Lower lobe of right lung (tissue), 2 donors: ENCODE measurements at regions not wholly inside any gene's neighbourhood (a gene's known extent, or its start where the extent isn't known, plus 50 kb on each side); places are given as distances from the start of the nearest gene placed in this dataset.

ENCODE experiments used
- ATAC-seq, 2 donors: fragments of 200-7000 bp; cut with Tn5 transposase; one replicate each; pipeline ENCODE4 v1.9.1; 2020 to 2022; ENCODE audit warnings: mild to moderate bottlenecking in 2 of 2, moderate library complexity in 2 of 2
- DNase-seq: peaks from one replicate; pipeline ENCODE4 v3.0.0-alpha.2; 2020
- H3K27ac ChIP-seq: fragments of 200-600 bp; one replicate; pipeline ENCODE4 v1.8.0; 2022
- H3K27me3 ChIP-seq: fragments of 200-600 bp; one replicate; pipeline ENCODE4 v1.8.0; 2022; ENCODE audit warnings: low read depth
- H3K36me3 ChIP-seq: fragments of 200-600 bp; one replicate; pipeline ENCODE4 v1.8.0; 2022; ENCODE audit warnings: mild to moderate bottlenecking
- H3K4me1 ChIP-seq: fragments of 200-600 bp; one replicate; pipeline ENCODE4 v1.8.0; 2022
- H3K4me3 ChIP-seq: fragments of 200-600 bp; one replicate; pipeline ENCODE4 v1.8.0; 2022; ENCODE audit warnings: mild to moderate bottlenecking
- H3K9me3 ChIP-seq: fragments of 200-600 bp; one replicate; pipeline ENCODE4 v1.8.0; 2022
- intact Hi-C: fragments of 100-400 bp; cut with DNase I; formaldehyde crosslinking; loops from one replicate; pipeline ENCODE4 v1.11.0; 2022
- TF ChIP-seq, protein P1 (sequence below): fragments of 200-600 bp; IDR thresholded peaks from one replicate; pipeline ENCODE4 v1.8.0; 2022; ENCODE audit warnings: antibody characterized with exemption, mild to moderate bottlenecking
- donor health status: DM: no; HTN: yes; CAD: no; lungs with severe emphysema.

DNA sequence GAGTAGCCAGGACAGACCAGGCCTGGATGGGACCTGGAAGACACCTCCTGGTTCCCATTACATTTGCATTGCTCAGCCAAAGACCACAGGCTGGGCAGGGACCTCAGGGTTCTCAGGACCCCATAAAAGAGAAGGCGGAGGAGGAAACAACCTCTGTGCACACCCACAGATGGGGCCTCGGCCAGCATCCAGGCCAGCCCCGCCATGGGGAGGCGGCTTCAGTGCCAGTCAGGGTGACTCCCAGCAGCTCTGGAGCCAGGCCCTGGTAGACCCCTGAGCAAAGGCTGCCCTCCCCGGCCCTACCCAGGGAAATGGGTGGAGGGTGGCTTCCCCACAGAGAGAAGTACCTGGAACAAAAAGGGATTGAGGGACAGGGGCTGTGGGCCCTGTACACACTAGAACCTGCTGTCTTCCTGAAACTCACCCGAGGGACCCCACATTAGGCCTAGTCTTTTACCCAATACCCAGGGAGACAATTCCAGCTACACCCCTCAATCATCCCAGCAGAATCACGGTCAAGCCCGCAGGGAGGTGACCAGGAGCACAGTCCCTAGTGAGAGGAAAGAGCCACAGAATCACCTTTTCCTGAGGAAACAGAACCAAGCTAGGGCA lies 64.5 kb downstream of the PSMG1 start:
- H3K9me3 ChIP-seq: peaks cover 10% of the 10 kb centered on the region
- H3K27ac ChIP-seq: no peak overlapping the region
- TF ChIP-seq, protein P1, sequence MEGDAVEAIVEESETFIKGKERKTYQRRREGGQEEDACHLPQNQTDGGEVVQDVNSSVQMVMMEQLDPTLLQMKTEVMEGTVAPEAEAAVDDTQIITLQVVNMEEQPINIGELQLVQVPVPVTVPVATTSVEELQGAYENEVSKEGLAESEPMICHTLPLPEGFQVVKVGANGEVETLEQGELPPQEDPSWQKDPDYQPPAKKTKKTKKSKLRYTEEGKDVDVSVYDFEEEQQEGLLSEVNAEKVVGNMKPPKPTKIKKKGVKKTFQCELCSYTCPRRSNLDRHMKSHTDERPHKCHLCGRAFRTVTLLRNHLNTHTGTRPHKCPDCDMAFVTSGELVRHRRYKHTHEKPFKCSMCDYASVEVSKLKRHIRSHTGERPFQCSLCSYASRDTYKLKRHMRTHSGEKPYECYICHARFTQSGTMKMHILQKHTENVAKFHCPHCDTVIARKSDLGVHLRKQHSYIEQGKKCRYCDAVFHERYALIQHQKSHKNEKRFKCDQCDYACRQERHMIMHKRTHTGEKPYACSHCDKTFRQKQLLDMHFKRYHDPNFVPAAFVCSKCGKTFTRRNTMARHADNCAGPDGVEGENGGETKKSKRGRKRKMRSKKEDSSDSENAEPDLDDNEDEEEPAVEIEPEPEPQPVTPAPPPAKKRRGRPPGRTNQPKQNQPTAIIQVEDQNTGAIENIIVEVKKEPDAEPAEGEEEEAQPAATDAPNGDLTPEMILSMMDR: no peak
- H3K36me3 ChIP-seq: no peaks in the 10 kb centered on the region
- H3K4me1 ChIP-seq: no peaks in the 10 kb centered on the region
- H3K4me3 ChIP-seq: no peak overlapping the region
- intact Hi-C loops: no loop called here
- DNase-seq (no peak), ATAC-seq (no peak)
- H3K27me3 ChIP-seq: no peaks in the 10 kb centered on the region

DNA sequence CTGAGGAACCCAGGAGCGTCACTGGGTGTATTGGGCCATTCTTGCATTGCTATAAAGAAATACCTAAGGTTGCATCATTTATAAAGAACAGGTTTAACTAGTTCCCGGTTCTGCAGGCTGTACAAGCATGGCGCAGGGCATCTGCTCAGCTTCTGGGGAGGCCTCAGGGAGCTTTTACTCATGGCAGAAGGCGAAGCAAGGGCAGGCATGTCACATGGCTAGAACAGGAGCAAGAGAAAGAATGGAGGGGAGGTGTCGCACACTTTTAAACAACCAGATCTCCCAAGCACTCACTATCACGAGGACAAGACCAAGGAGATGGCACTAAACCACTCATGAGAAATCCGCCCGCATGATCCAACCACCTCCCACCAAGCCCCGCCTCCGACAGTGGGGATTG lies 65.2 kb downstream of the PSMG1 start:
- ATAC-seq: no peak
- TF ChIP-seq, protein P1: no peak
- intact Hi-C loops: no loop called here

GRCh38 chr21:39117440-39117970 lies 65.7 kb downstream of the PSMG1 start:
- TF ChIP-seq, protein P1: no peak
- Histone ChIP-seq H3K36me3 (no peaks in the 10 kb centered on the region), H3K4me1 (no peaks in the 10 kb centered on the region), H3K9me3 (no peaks in the 10 kb centered on the region), H3K27ac (no peak overlapping the region), H3K4me3 (no peak overlapping the region), H3K27me3 (no peaks in the 10 kb centered on the region)
- no peak for DNase-seq
- ATAC-seq: no peak
- intact Hi-C loops: no loop called here

More for the DNA sequence above, 65.2 kb downstream of the PSMG1 start:
- Histone ChIP-seq H3K4me3 (no peak overlapping the region), H3K36me3 (no peaks in the 10 kb centered on the region), H3K27ac (no peak overlapping the region), H3K27me3 (no peaks in the 10 kb centered on the region), H3K9me3 (peaks cover 4% of the 10 kb centered on the region), H3K4me1 (no peaks in the 10 kb centered on the region)
- no peak for DNase-seq

DNA sequence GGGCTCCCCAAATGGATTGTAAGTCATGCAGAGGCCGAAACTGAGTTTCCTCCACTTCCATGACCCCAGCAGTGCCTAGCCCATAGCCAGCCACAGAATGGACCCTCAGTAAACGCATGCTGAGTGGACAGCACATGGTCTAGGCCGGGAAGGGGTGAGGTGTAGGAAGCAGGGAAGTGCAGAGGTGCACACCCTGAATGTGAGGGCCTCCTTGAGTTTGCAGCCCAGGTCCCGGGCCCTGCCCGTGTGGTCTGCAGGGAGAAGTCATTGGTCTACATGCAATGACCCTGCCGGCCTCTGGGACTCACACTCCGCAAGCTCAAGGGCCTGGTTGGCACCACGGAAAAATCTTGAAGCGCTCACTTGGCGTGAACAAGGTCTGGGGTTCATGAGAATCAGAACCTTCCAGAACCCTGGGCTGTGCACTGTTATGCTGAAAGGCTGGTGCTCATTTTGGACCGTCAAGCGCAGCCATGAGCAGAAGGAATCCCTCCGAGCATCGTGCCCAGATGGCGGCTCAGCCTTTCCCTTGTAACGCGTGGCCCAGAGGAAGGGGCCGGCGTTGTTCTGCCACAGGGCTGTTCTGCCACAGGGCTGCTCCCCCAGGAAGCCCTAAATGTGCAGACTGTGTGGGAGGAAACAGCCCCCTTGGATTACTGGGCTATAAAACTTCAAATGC lies 66.4 kb downstream of the PSMG1 start:
- no peak overlapping the region for H3K4me3 ChIP-seq
- H3K4me1 ChIP-seq: no peaks in the 10 kb centered on the region
- no peaks in the 10 kb centered on the region for H3K27me3 ChIP-seq
- TF ChIP-seq, protein P1: no peak
- intact Hi-C loops: no loop called here
- no peaks in the 10 kb centered on the region for H3K36me3 ChIP-seq
- ATAC-seq (no peak), DNase-seq (no peak)
- no peaks in the 10 kb centered on the region for H3K9me3 ChIP-seq
- no peak overlapping the region for H3K27ac ChIP-seq

DNA sequence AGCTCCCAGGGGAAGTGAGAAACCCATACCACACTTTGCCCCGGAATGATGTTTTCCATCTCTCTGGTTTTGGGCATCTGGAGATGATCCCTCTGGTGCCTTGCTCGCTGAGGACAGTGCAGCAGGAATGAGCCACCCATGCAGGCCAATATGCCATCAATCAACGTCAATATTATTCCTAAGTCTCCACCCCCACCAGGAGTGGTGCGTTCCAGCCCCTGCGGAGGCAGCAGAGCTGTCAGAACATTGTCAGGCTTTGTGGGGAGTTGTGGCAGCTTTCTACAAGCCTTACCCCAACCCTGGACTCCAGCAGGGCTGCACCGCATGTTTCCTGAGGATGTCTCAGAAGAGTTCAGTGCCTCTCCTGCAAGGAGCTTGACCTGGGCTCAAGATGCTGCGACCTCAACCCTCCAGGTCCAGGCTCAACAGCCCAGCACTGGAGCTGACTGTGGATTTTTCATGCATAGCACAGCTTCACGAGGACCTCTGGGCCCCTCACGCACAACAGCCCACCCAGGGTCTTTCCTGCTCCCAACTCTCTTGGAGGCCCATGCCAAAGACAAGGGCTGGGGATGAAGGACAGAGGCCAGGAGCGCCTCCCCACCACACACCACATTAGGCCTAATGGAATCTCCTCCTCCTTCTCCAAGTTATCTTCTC lies 67.5 kb downstream of the PSMG1 start:
- no peak overlapping the region for H3K4me3 ChIP-seq
- no peak for DNase-seq
- no peaks in the 10 kb centered on the region for H3K9me3 ChIP-seq
- intact Hi-C loops: no loop called here
- H3K4me1 ChIP-seq: no peaks in the 10 kb centered on the region
- TF ChIP-seq, protein P1: no peak
- H3K36me3 ChIP-seq: no peaks in the 10 kb centered on the region
- ATAC-seq: no peak
- H3K27me3 ChIP-seq: no peaks in the 10 kb centered on the region
- no peak overlapping the region for H3K27ac ChIP-seq
